Mesenchymal stem cell (in vitro differentiated cells and primary cell): ENCODE measurements at regions not wholly inside any gene's neighbourhood (a gene's known extent, or its start where the extent isn't known, plus 50 kb on each side); places are given as distances from the start of the nearest gene placed in this dataset.
"Not testable (repeated sequence)": the region's sequence is repeated elsewhere in the genome, so short reads cannot be mapped to it uniquely, and the experiment has no call there.

Source experiments
- DNase-seq: peaks from one replicate; pipeline ENCODE4 v3.0.0-alpha.2; 2013
- H2AFZ ChIP-seq: one replicate; pipeline ENCODE4 v1.6.1; 2013; ENCODE audit warnings: low read depth, mild to moderate bottlenecking, control low read depth, inconsistent platforms, low read length, moderate library complexity
- H2AK5ac ChIP-seq: 2 replicates; pipeline ENCODE4 v1.6.1; 2013; ENCODE audit warnings: low read length, moderate library complexity, mild to moderate bottlenecking, inconsistent platforms; ENCODE audit not compliant: severe bottlenecking
- H2BK120ac ChIP-seq: one replicate; pipeline ENCODE4 v1.6.1; 2013; ENCODE audit warnings: low read depth, mild to moderate bottlenecking, inconsistent platforms, low read length, moderate library complexity
- H2BK12ac ChIP-seq, 2 experiments: one replicate each; pipeline ENCODE4 v1.6.1; 2013; ENCODE audit warnings: inconsistent platforms in 2 of 2, low read length in 2 of 2, mild to moderate bottlenecking in 2 of 2, moderate library complexity in 2 of 2, control low read depth in 1 of 2
- H2BK15ac ChIP-seq: one replicate; pipeline ENCODE4 v1.6.1; 2013; ENCODE audit warnings: mild to moderate bottlenecking, low read depth, inconsistent platforms; ENCODE audit not compliant: poor library complexity, severe bottlenecking
- H2BK5ac ChIP-seq: 2 replicates; pipeline ENCODE4 v1.6.1; 2013; ENCODE audit warnings: low read depth, mild to moderate bottlenecking, low read length, control low read depth, inconsistent platforms; ENCODE audit not compliant: poor library complexity, severe bottlenecking
- H3K14ac ChIP-seq, 2 experiments: one replicate each; pipeline ENCODE4 v1.6.1; 2013; ENCODE audit warnings: inconsistent platforms in 2 of 2, low read length in 2 of 2, control low read depth in 1 of 2, mild to moderate bottlenecking in 1 of 2, moderate library complexity in 1 of 2
- H3K18ac ChIP-seq, 2 experiments: one replicate each; pipeline ENCODE4 v1.6.1; 2013; ENCODE audit warnings: inconsistent platforms in 2 of 2, low read length in 2 of 2, control low read depth in 1 of 2, low read depth in 1 of 2, mild to moderate bottlenecking in 1 of 2
- H3K23ac ChIP-seq, 2 experiments: one replicate each; pipeline ENCODE4 v1.6.1; 2013; ENCODE audit warnings: inconsistent platforms in 2 of 2, low read length in 2 of 2, mild to moderate bottlenecking in 2 of 2, moderate library complexity in 2 of 2, control low read depth in 1 of 2
- H3K27ac ChIP-seq: 2 replicates; pipeline ENCODE4 v1.5.1; 2013; ENCODE audit warnings: mild to moderate bottlenecking, moderate library complexity, low read length, control low read depth, inconsistent platforms; ENCODE audit not compliant: poor library complexity, severe bottlenecking
- H3K27me3 ChIP-seq, 2 experiments: 2 replicates each; pipeline versions ENCODE4 v1.6.1 to v1.7.0; 2013; ENCODE audit warnings: low read length in 2 of 2, mild to moderate bottlenecking in 2 of 2, moderate library complexity in 2 of 2, control low read depth in 1 of 2, inconsistent platforms in 1 of 2; ENCODE audit not compliant: control insufficient read depth in 1 of 2, insufficient read depth in 1 of 2
- H3K36me3 ChIP-seq, 2 experiments: 2 replicates each; pipeline versions ENCODE4 v1.6.1 to v1.7.0; 2013; ENCODE audit warnings: low read length in 2 of 2, control low read depth in 1 of 2, inconsistent platforms in 1 of 2, low read depth in 1 of 2, mild to moderate bottlenecking in 1 of 2; ENCODE audit not compliant: insufficient read depth in 2 of 2, control insufficient read depth in 1 of 2
- H3K4ac ChIP-seq, 2 experiments: one replicate each; pipeline ENCODE4 v1.6.1; 2013; ENCODE audit warnings: inconsistent platforms in 2 of 2, low read length in 2 of 2, mild to moderate bottlenecking in 2 of 2, moderate library complexity in 2 of 2, control low read depth in 1 of 2, low read depth in 1 of 2
- H3K4me1 ChIP-seq: 2 replicates; pipeline ENCODE4 v1.6.1; 2013; ENCODE audit warnings: low read depth, low read length, control low read depth; ENCODE audit not compliant: control insufficient read depth, insufficient read depth
- H3K4me2 ChIP-seq: 2 replicates; pipeline ENCODE4 v1.6.1; 2013; ENCODE audit warnings: low read length, mild to moderate bottlenecking, inconsistent platforms; ENCODE audit not compliant: poor library complexity, severe bottlenecking
- H3K4me3 ChIP-seq, 2 experiments: 2 replicates each; pipeline versions ENCODE4 v1.5.1 to v1.7.0; 2013; ENCODE audit warnings: low read length in 2 of 2, mild to moderate bottlenecking in 2 of 2, control low read depth in 1 of 2, low read depth in 1 of 2; ENCODE audit not compliant: insufficient read depth in 1 of 2
- H3K79me1 ChIP-seq: replicated peaks from 2 replicates; pipeline ENCODE4 v1.6.1; 2013; ENCODE audit warnings: mild to moderate bottlenecking, control low read depth, low read length, inconsistent platforms; ENCODE audit not compliant: poor library complexity, severe bottlenecking
- H3K9ac ChIP-seq: 2 replicates; pipeline ENCODE4 v1.7.0; 2013; ENCODE audit warnings: mild to moderate bottlenecking, low read length, moderate library complexity
- H3K9me3 ChIP-seq: 2 replicates; pipeline ENCODE4 v1.7.0; 2013; ENCODE audit warnings: mild to moderate bottlenecking, low read length; ENCODE audit not compliant: control insufficient read depth
- H4K8ac ChIP-seq: one replicate; pipeline ENCODE4 v1.6.1; 2013; ENCODE audit warnings: inconsistent platforms, mild to moderate bottlenecking, low read length, moderate library complexity
- H4K91ac ChIP-seq: one replicate; pipeline ENCODE4 v1.6.1; 2013; ENCODE audit warnings: mild to moderate bottlenecking, low read length, inconsistent platforms
- WGBS: methylation state at CpG from one replicate; pipeline ENCODE4 v1.1.7; 2013; ENCODE audit warnings: mixed read lengths; 5-methylcytosine and 5-hydroxymethylcytosine counted together

DNA sequence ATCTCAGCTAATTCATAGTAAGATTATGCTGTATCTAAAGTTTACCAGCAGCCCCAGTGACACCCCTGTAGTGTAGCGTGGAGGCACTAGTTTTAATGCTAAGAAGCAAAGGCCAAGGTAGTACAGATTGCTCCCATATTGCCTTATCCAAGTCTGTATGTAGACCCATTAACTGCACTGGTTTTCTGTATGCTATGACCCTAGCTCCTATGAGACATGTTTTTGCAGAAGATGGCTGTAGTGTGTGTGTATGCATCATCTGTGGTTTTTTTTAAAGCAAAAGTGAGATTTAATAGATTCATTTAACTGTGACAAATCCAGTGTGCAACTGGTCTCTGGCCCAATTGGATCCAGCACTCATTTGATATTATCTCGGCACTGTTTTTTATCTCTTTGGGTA, 86.5 kb downstream of the HAUS1 start:
- no peak overlapping the region for H3K4me2 ChIP-seq
- no peak overlapping the region for H3K23ac ChIP-seq
- H3K36me3 ChIP-seq: peaks cover 0 to 8% of the 10 kb centered on the region in 2 experiments
- no peak overlapping the region for H3K4ac ChIP-seq
- H3K27ac ChIP-seq: no peak overlapping the region
- no peak overlapping the region for H2AK5ac ChIP-seq
- H3K9ac ChIP-seq: no peak overlapping the region
- no peak overlapping the region for H4K8ac ChIP-seq
- H3K18ac ChIP-seq: no peak overlapping the region
- H4K91ac ChIP-seq: no peak overlapping the region
- H2AFZ ChIP-seq: no peak overlapping the region
- no peaks in the 10 kb centered on the region for H3K9me3 ChIP-seq
- no peaks in the 10 kb centered on the region for H3K27me3 ChIP-seq
- peaks cover 6% of the 10 kb centered on the region for H3K4me1 ChIP-seq
- no peak overlapping the region for H2BK12ac ChIP-seq
- WGBS: 100% methylated on average over 2 of the region's 2 CpGs
- no peak overlapping the region for H2BK5ac ChIP-seq
- no peak for DNase-seq
- peaks cover 2% of the 10 kb centered on the region for H3K79me1 ChIP-seq
- H3K4me3 ChIP-seq: no peak overlapping the region
- no peak overlapping the region for H2BK120ac ChIP-seq
- H2BK15ac ChIP-seq: no peak overlapping the region
- H3K14ac ChIP-seq: no peak overlapping the region

DNA sequence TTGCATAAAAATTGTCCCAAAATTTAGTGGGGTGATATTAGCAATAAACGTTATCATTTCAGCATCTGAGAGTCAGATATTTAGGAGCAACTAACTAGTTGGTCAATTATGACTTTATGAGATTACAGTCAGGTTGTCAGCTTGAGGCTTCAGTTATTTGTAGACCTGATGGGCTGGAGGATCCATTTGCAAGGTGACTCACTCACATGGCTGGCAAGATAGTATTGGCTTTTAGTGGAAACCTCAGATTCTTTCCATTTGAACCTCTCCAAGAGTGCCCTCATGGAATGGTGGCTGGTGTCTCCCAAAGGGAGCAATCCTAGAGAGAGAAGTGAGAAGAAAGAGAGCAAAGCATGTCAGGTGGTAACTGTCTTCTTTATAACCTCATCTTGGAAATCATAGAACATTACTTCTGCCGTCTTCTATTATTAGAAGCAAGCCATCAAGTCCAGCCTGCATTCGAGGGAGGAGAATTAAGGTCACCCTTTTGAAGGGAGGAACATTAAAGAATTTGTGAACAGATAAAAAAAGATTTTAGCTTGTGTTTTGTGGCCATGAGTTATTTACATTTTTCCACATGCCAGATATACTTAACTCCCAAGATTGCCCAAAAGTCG, 92.5 kb downstream of the HAUS1 start:
- Histone ChIP-seq H3K27ac (no peak overlapping the region), H3K9me3 (no peaks in the 10 kb centered on the region), H3K23ac (no peak overlapping the region), H3K4me2 (no peak overlapping the region), H3K4me1 (peaks cover 7% of the 10 kb centered on the region), H2AK5ac (no peak overlapping the region), H4K8ac (no peak overlapping the region), H2BK15ac (no peak overlapping the region), H3K14ac (no peak overlapping the region), H2BK5ac (no peak overlapping the region), H3K36me3 (no peaks in the 10 kb centered on the region), H2BK12ac (no peak overlapping the region), H3K27me3 (no peaks in the 10 kb centered on the region), H3K79me1 (peaks cover 3% of the 10 kb centered on the region), H3K4me3 (no peak overlapping the region), H3K9ac (no peak overlapping the region), H4K91ac (no peak overlapping the region), H3K18ac (no peak overlapping the region), H2BK120ac (no peak overlapping the region), H2AFZ (no peak overlapping the region), H3K4ac (no peak overlapping the region)
- WGBS: 88% methylated on average over 3 of the region's 4 CpGs
- DNase-seq: peak; percentile 44

GRCh38 chr18:46199515-46200147, 95.4 kb downstream of the HAUS1 start:
- H3K27me3 ChIP-seq: no peaks in the 10 kb centered on the region
- H4K8ac ChIP-seq: no peak overlapping the region
- no peak overlapping the region for H3K14ac ChIP-seq
- H2BK120ac ChIP-seq: no peak overlapping the region
- no peak overlapping the region for H3K18ac ChIP-seq
- H2BK12ac ChIP-seq: no peak overlapping the region
- no peak overlapping the region for H2BK5ac ChIP-seq
- no peak overlapping the region for H2AK5ac ChIP-seq
- peaks cover 4% of the 10 kb centered on the region for H3K79me1 ChIP-seq
- H3K23ac ChIP-seq: no peak overlapping the region
- peaks cover 3% of the 10 kb centered on the region for H3K4me1 ChIP-seq
- no peak overlapping the region for H3K27ac ChIP-seq
- H2AFZ ChIP-seq: no peak overlapping the region
- no peak overlapping the region for H3K4ac ChIP-seq
- H3K4me3 ChIP-seq: no peak overlapping the region
- H3K9ac ChIP-seq: no peak overlapping the region
- H3K36me3 ChIP-seq: no peaks in the 10 kb centered on the region
- no peaks in the 10 kb centered on the region for H3K9me3 ChIP-seq
- no peak overlapping the region for H2BK15ac ChIP-seq
- DNase-seq: peak; percentile 75
- no peak overlapping the region for H4K91ac ChIP-seq
- H3K4me2 ChIP-seq: no peak overlapping the region
- WGBS: 93% methylated on average over 4 of the region's 8 CpGs

DNA sequence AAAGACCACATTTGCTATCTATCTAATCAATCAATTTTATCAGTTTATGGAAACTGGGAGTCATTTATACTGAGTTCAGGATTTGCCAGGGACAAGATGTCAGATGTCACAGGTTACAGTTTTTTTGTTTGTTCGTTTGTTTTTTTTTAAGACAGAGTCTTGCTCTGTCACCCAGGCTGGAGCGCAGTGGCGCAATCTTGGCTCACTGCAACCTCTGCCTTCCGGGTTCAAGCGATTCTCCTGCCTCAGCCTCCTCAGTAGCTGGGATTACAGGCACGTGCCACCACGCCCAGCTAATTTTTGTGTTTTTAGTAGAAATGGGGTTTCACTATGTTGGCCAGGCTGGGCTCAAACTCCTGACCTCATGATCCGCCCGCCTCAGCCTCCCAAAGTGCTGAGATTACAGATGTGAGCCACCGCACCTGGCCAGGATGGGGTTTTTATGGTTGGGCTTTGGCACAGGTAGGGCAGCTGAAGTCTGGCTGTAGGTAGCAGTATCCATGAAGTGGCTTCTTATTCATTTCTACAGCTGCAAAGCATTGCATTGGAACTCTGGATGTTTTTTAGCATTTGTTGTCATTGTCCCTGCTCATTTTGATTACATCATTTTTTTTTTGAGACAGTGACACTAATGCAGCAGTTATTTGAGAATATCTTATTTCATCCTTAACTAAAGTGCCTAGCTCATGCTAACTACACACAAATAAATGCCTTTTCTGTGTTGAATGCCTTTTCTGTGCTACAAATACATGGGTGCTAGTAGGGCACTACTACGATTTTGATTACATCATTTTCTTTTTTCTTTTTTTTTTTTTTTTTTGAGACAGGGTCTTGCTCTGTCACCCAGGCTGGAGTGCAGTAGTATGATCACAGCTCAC, 96.2 kb downstream of the HAUS1 start:
- H2BK12ac ChIP-seq, H3K9ac ChIP-seq, H4K8ac ChIP-seq, H2BK15ac ChIP-seq, H3K4ac ChIP-seq, H3K27me3 ChIP-seq, H3K79me1 ChIP-seq, H3K23ac ChIP-seq, H3K27ac ChIP-seq, H3K18ac ChIP-seq, H2BK120ac ChIP-seq, H2AK5ac ChIP-seq, H3K4me2 ChIP-seq, H3K14ac ChIP-seq, H3K9me3 ChIP-seq, H3K4me1 ChIP-seq, H4K91ac ChIP-seq, H3K36me3 ChIP-seq, H2AFZ ChIP-seq, H3K4me3 ChIP-seq, H2BK5ac ChIP-seq, DNase-seq: not testable (repeated sequence)
- WGBS: 98% methylated on average over 11 of the region's 11 CpGs
